ENCODE measurements at regions not wholly inside any gene's neighbourhood (a gene's known extent, or its start where the extent isn't known, plus 50 kb on each side); places are given as distances from the start of the nearest gene placed in this dataset.

DNA sequence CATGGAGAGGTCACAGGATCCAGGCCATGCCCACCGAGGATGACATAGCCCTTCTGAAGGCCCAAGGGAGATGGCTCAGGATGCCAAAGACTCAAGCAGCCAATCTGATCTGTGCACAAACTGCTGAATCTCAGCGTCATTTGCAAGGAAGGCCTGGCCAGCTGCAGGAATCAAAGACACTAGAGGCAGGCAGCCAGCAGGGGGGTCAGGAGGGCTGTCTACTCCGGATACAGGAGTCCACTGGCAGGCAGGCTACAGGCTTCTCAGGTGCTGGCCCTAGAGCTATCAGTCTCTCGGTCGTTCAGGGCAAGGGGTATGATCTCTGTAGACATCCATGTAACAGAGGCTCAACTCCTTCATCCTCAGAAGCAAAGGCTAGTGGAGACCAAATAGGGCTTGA lies 1735.3 kb downstream of the TP53TG3F start:
- WGBS, 3 donors, result 65 to 76% (median 68%) methylated on average over 5 of the region's 5 CpGs
- Histone ChIP-seq H3K27ac (no peak overlapping the region), H3K27me3 (ENCODE audit: insufficient read depth in 3 of 3, low read length in 2 of 3) (no peaks in the 10 kb centered on the region), H3K36me3 (ENCODE audit: insufficient read depth in 1 of 2, low read depth in 1 of 2) (no peaks in the 10 kb centered on the region), H3K4me1 (no peaks in the 10 kb centered on the region), H3K4me3 (no peak overlapping the region), H3K9me3 (no peaks in the 10 kb centered on the region)
- ATAC-seq (no peak), DNase-seq (no peak)
- intact Hi-C loops (cut with DNase I), result no loop called here
- no peak for TF ChIP-seq CTCF (IDR thresholded peaks at IDR 0.05)

DNA sequence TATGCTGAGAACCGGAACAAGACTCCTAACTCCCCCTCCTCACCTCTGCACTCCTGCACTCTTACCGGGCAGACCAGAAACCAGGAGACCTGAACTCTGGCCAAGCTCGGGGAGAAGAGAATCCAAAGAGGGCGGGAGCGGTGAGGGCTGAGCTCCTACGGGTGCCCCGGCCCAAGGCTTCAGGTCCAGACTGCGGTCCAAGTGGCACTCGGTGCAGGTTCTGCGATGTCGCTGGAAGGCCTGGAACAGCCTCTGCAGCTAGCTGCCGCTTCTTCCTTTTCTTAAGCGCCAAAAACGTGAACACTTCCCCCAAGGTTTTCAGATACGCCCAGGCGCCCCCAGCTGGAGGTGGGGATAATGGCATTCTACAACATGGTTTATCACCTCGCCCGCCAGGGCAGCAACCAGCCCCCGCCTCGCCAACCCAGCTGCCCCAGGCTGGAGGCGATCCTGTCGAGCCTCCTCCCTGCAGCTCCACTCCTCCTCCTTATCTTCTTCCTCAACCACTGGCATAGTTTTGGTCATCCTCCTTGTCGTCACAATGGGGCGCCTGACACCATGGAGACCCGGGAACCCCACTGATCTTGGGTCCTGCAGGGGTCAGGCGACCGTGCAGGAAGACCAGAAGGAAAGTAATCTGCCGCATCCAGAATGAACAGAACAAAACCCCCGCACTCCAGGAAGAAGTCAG lies 1735.9 kb downstream of the TP53TG3F start:
- no peak for DNase-seq
- no peak for ATAC-seq
- Histone ChIP-seq H3K36me3 (ENCODE audit: insufficient read depth in 1 of 2, low read depth in 1 of 2) (no peaks in the 10 kb centered on the region), H3K9me3 (no peaks in the 10 kb centered on the region), H3K4me3 (no peak overlapping the region), H3K27me3 (ENCODE audit: insufficient read depth in 3 of 3, low read length in 2 of 3) (no peaks in the 10 kb centered on the region), H3K27ac (no peak overlapping the region), H3K4me1 (no peaks in the 10 kb centered on the region)
- intact Hi-C loops (cut with DNase I), result no loop called here
- WGBS, 3 donors, result 71 to 78% (median 73%) methylated on average over 29 of the region's 29 CpGs
- TF ChIP-seq CTCF (IDR thresholded peaks at IDR 0.05), result no peak

GRCh38 chr16:35195864-35196216 lies 1736.4 kb downstream of the TP53TG3F start:
- TF ChIP-seq CTCF (IDR thresholded peaks at IDR 0.05), result no peak
- H3K9me3 ChIP-seq, result no peaks in the 10 kb centered on the region
- H3K36me3 ChIP-seq (ENCODE audit: insufficient read depth in 1 of 2, low read depth in 1 of 2), result no peaks in the 10 kb centered on the region
- H3K4me1 ChIP-seq, result no peaks in the 10 kb centered on the region
- no peak for DNase-seq
- WGBS, 3 donors, result 80 to 91% (median 85%) methylated on average over 14 to 15 of the region's 15 CpGs
- H3K4me3 ChIP-seq, result no peak overlapping the region
- H3K27me3 ChIP-seq (ENCODE audit: insufficient read depth in 3 of 3, low read length in 2 of 3), result no peaks in the 10 kb centered on the region
- no peak for ATAC-seq
- no peak overlapping the region for H3K27ac ChIP-seq
- intact Hi-C loops (cut with DNase I), result no loop called here

GRCh38 chr16:35196313-35196712 lies 1736.9 kb downstream of the TP53TG3F start:
- no peak for DNase-seq
- TF ChIP-seq CTCF (IDR thresholded peaks at IDR 0.05), result no peak
- 75 to 81% (median 80%) methylated on average over 21 of the region's 21 CpGs for whole genome bisulfite sequencing, 3 donors

GRCh38 chr16:35197656-35198055 lies 1738.2 kb downstream of the TP53TG3F start:
- WGBS, 3 donors, result 70 to 75% (median 71%) methylated on average over 10 of the region's 10 CpGs
- Histone ChIP-seq H3K4me3 (no peak overlapping the region), H3K4me1 (no peaks in the 10 kb centered on the region), H3K27me3 (ENCODE audit: insufficient read depth in 3 of 3, low read length in 2 of 3) (no peaks in the 10 kb centered on the region), H3K9me3 (no peaks in the 10 kb centered on the region), H3K27ac (no peak overlapping the region), H3K36me3 (ENCODE audit: insufficient read depth in 1 of 2, low read depth in 1 of 2) (no peaks in the 10 kb centered on the region)
- TF ChIP-seq CTCF (IDR thresholded peaks at IDR 0.05), result no peak
- DNase-seq (no peak), ATAC-seq (no peak)
- intact Hi-C loops (cut with DNase I), result no loop called here

More at GRCh38 chr16:35196313-35196712, 1736.9 kb downstream of the TP53TG3F start:
- intact Hi-C loops (cut with DNase I), result no loop called here
- no peak overlapping the region for H3K27ac ChIP-seq
- H3K4me3 ChIP-seq, result no peak overlapping the region
- ATAC-seq, result no peak
- no peaks in the 10 kb centered on the region for H3K9me3 ChIP-seq
- no peaks in the 10 kb centered on the region for H3K27me3 ChIP-seq (ENCODE audit: insufficient read depth in 3 of 3, low read length in 2 of 3)
- H3K4me1 ChIP-seq, result no peaks in the 10 kb centered on the region
- no peaks in the 10 kb centered on the region for H3K36me3 ChIP-seq (ENCODE audit: insufficient read depth in 1 of 2, low read depth in 1 of 2)
